ENCODE measurements at regions not wholly inside any gene's neighbourhood (a gene's known extent, or its start where the extent isn't known, plus 50 kb on each side); places are given as distances from the start of the nearest gene placed in this dataset.
"Not testable (repeated sequence)": the region's sequence is repeated elsewhere in the genome, so short reads cannot be mapped to it uniquely, and the experiment has no call there.

- no peak for DNase-seq (ENCODE audit: low spot score)
Measured at GRCh38 chr2:20499387-20499786, 52.5 kb downstream of the RHOB start.

DNA sequence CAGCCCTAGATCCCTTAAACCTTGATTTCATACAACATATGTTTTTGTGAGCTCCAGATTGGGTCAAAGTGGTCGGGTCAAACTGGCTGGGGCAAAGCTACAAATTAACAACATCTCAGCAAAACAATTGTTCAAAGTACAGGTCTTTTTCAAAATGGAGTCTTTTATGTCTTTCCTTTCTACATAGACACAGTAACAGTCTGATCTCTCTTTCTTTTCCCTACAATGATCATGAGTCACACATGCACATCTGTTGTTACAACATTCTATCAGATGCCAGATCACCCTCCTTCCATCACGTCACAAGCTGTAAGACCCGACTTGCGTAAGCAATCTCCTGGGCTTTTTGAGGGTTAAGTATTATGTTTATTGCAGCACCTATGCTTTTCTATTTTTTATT is 55.1 kb downstream of the RHOB start:
- no peak for DNase-seq (ENCODE audit: low spot score)

GRCh38 chr2:20502496-20502895 is 55.6 kb downstream of the RHOB start:
- DNase-seq (ENCODE audit: low spot score) = not testable (repeated sequence)

GRCh38 chr2:20504174-20504573 is 57.3 kb downstream of the RHOB start:
- DNase-seq (ENCODE audit: low spot score) = no peak

- no peak for DNase-seq (ENCODE audit: low spot score)
Measured at GRCh38 chr2:20506201-20506685, 59.4 kb downstream of the RHOB start.

GRCh38 chr2:20507166-20507692 is 60.4 kb downstream of the RHOB start:
- DNase-seq (ENCODE audit: low spot score) = no peak

DNA sequence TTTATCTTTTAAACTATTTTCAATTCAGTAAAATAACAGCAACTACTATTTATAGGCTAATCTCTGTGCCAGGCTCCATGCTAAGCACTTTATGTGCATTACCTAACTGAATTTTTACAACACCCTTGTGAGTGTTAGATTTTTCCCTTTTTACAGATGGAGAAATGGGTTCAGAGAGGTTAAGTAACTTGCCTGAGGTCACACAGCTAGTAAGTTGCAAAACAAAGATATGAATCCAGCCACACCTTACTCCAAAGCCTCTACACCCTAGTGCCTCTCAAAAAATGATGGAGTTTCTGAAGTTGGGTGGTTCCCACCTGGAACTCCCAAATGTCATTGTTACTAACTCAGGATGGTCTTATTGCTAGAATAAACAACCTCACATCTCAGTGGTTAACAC is 60.8 kb downstream of the RHOB start:
- no peak for DNase-seq (ENCODE audit: low spot score)

DNA sequence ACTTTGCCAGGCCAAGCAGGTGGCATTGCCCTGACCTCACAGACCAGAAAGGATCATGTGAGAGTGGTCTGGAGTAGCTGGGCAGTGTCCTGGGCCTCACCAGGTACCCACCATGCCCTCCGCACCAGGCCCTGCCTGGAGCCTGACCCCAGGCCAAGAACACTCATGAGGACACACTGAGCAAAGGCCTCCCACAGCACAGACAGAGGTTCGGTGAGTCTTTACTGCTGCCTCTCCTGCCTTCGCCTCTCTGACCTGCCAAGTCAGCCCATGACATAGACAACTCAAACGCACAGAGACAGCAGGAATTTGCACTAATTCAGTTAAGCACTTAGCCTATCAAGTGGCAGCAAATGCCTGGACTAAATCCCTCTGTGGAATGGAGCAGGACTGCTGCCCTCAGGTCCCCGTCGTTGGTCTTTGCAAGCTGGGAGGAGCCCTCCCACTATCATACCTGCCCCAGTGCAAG is 62.5 kb downstream of the RHOB start:
- no peak for DNase-seq (ENCODE audit: low spot score)

DNA sequence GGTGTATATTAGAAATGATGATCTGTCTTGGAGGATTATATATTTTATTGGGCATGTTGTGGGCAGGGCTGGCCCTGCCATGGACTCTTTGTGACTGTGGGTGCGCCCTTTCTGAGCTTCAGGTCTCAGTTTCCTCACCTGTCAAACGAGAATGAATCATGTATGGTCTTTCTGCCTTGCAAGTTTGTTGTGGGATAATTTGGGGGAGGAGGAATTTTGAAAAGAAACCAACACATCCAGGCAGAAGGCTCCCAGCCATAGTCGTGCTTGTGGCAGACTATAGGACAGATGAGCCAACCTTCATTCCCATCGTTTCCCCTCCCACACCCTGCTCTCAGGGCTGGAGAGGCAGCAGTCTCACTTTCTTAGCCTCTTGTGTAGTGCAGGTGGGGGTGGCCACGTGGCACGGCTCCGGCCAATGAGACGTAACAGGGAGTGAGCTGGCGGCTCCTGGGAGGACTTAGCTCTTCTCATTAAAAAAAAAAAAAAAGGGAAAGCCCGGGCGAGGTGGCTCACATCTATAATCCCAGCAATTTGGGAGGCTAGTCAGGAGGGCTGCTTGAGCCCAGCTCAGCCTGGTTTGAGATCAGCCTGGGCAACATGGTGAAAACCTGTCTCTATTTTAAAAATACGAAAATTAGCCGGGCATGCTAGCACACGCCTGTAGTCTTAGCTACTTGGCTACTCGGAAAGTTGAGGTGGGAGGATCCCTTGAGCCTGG is 63.1 kb downstream of the RHOB start:
- DNase-seq (ENCODE audit: low spot score) = no peak

GRCh38 chr2:20511130-20511529 is 64.3 kb downstream of the RHOB start:
- no peak for DNase-seq (ENCODE audit: low spot score)

- no peak for DNase-seq (ENCODE audit: low spot score)
Measured at GRCh38 chr2:20512061-20512605, 65.3 kb downstream of the RHOB start.

- DNase-seq (ENCODE audit: low spot score) = no peak
Measured at GRCh38 chr2:20513946-20514345, 67.1 kb downstream of the RHOB start.

GRCh38 chr2:20514596-20515269 is 67.9 kb downstream of the RHOB start:
- no peak for DNase-seq (ENCODE audit: low spot score)

GRCh38 chr2:20515290-20516220 is 68.7 kb downstream of the RHOB start:
- no peak for DNase-seq (ENCODE audit: low spot score)

- no peak for DNase-seq (ENCODE audit: low spot score)
Measured at GRCh38 chr2:20516291-20516645, 69.4 kb downstream of the RHOB start.

DNA sequence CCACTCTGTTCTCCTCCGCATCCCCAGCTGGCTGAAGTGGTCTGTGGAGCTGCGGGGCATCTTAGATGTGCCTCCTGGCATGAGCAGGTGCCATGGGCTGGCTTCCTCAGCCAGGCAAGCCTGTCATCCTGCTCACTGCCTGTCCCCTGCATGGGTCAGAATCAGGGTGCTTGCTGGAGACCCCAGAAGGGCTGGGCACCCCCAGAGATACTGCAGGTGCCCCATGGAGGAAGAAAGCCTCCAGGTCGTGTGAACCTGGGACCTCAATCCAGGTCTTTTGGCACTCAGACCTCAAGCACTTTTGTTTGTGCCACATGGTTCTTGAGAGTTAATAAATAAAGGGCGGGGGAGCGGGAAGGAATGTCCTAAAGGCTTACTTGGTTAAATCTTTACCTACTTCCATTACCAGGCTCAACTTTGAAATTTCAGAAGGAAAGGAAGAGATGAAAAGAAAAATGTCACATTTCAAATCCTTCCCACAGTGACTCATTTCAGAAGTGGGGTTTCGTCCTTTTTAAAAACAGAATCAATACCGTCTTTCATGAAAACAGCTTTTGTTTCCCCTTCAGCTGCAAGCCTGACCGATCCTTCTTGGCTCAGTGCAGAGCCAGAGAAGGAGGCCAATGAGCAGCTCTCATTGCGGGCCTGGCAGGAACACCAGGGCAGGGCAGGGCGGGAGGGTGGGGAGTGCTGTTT is 69.9 kb downstream of the RHOB start:
- DNase-seq (ENCODE audit: low spot score) = no peak

DNA sequence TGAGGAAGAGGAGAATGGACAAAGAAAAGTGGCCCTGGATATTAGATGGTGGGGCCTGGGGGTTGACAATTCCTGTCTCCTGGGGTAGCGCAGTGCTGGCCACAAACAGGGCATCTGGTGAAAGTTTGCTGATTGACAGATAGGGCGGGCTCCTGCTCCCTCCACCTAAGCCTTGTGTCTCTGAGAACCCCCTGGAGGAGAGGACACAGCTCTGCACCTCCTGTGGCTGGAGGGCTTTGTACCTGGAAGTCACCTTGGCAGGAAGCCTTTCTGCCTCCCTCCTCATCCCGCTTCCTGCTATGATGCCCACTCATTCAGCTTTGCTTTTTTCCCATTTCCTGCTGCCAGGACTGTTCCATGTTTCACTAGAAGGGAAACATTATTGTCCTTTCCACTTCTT is 72.4 kb downstream of the RHOB start:
- DNase-seq (ENCODE audit: low spot score) = no peak

GRCh38 chr2:20520128-20520527 is 73.3 kb downstream of the RHOB start:
- no peak for DNase-seq (ENCODE audit: low spot score)

DNA sequence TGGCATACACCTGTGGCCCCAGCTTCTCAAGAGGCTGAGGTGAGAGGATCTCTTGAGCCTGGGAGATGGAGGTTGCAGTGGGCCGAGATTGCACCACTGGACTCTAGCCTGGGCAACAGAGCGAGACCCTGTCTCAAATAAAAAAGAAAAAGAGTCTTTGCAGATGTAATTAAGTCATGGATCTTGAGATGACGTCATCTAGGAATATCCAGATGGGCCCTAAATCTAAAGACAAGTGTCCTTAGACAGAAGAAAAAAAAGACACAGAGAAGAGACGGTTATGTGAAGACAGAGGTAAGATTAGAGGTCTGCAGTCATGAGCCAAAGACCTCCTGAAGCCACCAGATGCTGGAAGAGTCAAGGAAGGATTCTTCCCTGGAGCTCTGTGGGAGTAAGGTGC is 74.3 kb downstream of the RHOB start:
- DNase-seq (ENCODE audit: low spot score) = no peak

GRCh38 chr2:20521682-20522189 is 74.9 kb downstream of the RHOB start:
- DNase-seq (ENCODE audit: low spot score) = no peak
